ENCODE measurements at regions not wholly inside any gene's neighbourhood (a gene's known extent, or its start where the extent isn't known, plus 50 kb on each side); places are given as distances from the start of the nearest gene placed in this dataset.

DNA sequence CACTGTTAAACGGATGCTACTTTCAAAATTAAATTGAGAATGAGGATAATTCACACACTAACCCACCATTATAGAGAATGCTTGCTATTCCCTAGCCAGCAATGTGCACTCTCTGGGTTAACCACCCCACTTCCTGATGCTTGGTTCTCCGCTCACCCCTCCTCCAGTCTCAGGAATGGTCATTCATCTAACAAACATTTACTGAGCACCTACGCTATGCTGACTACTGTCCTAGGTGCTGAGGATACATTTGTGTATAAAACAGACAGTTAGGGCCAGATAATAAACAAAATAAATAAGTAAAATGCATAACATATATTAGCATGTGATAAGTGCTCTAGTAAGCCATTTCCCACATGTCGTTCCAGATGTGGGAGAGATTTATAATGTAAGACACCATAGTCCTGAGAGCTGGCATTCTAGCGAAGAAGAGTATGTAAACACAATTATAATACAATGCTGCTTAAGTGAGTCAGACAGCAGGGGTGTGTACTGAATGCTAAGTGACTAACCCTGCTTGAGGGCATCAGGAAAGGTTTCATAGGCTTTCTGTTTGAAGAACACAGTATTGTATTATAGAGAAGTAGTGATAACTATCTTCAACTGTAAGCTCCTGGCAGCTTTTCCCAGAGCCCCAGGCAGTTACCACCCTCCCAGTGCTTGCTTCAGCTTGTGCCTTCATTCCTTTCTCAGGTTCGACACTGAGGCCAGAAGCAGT is 126.7 kb upstream of the CACHD1 start:
- TF ChIP-seq, protein P1, sequence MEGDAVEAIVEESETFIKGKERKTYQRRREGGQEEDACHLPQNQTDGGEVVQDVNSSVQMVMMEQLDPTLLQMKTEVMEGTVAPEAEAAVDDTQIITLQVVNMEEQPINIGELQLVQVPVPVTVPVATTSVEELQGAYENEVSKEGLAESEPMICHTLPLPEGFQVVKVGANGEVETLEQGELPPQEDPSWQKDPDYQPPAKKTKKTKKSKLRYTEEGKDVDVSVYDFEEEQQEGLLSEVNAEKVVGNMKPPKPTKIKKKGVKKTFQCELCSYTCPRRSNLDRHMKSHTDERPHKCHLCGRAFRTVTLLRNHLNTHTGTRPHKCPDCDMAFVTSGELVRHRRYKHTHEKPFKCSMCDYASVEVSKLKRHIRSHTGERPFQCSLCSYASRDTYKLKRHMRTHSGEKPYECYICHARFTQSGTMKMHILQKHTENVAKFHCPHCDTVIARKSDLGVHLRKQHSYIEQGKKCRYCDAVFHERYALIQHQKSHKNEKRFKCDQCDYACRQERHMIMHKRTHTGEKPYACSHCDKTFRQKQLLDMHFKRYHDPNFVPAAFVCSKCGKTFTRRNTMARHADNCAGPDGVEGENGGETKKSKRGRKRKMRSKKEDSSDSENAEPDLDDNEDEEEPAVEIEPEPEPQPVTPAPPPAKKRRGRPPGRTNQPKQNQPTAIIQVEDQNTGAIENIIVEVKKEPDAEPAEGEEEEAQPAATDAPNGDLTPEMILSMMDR (IDR thresholded peaks at IDR 0.05; ENCODE audit: low read depth, low read length, missing input control), result no peak
- no peak for TF ChIP-seq SP1 (IDR thresholded peaks at IDR 0.05)
- no peak for TF ChIP-seq GABPA (IDR thresholded peaks at IDR 0.05 in 1 of 2, conservative IDR thresholded peaks at IDR 0.05 in 1 of 2)
- TF ChIP-seq, protein P2, sequence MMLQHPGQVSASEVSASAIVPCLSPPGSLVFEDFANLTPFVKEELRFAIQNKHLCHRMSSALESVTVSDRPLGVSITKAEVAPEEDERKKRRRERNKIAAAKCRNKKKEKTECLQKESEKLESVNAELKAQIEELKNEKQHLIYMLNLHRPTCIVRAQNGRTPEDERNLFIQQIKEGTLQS (IDR thresholded peaks at IDR 0.05), result no peak
- TF ChIP-seq RAD21 (IDR thresholded peaks at IDR 0.05), result no peak
- no peak for TF ChIP-seq TAF1 (conservative IDR thresholded peaks at IDR 0.05)
- no peak for TF ChIP-seq EGR1 (IDR thresholded peaks at IDR 0.05; ENCODE audit: low read depth in 2 of 2)
- no peak for TF ChIP-seq MAX (IDR thresholded peaks at IDR 0.05)
- no peak for TF ChIP-seq YY1 (IDR thresholded peaks at IDR 0.05)
- no peak for TF ChIP-seq ZBTB33 (IDR thresholded peaks at IDR 0.05)
- no peak for TF ChIP-seq REST (IDR thresholded peaks at IDR 0.05)
